Thyroid gland (tissue), 4 donors: ENCODE measurements at regions not wholly inside any gene's neighbourhood (a gene's known extent, or its start where the extent isn't known, plus 50 kb on each side); places are given as distances from the start of the nearest gene placed in this dataset.

Experiments
- POLR2A ChIP-seq, 2 donors: fragments of 450-650 bp; IDR thresholded peaks; one replicate each; pipeline ENCODE4 v1.6.1; 2017; ENCODE audit warnings: antibody characterized with exemption in 2 of 2, mild to moderate bottlenecking in 2 of 2, moderate library complexity in 1 of 2
- TF ChIP-seq, protein P1 (sequence below), 6 experiments: fragments of 200-600 bp in 3 of 6; fragments of 450-650 bp in 3 of 6; sonication (generic) in 3 of 6; IDR thresholded peaks; one replicate each; pipeline ENCODE4 v1.5.1; 2016 to 2019; ENCODE audit warnings: antibody characterized with exemption in 6 of 6, mild to moderate bottlenecking in 2 of 6, inconsistent platforms in 1 of 6, moderate library complexity in 1 of 6

DNA sequence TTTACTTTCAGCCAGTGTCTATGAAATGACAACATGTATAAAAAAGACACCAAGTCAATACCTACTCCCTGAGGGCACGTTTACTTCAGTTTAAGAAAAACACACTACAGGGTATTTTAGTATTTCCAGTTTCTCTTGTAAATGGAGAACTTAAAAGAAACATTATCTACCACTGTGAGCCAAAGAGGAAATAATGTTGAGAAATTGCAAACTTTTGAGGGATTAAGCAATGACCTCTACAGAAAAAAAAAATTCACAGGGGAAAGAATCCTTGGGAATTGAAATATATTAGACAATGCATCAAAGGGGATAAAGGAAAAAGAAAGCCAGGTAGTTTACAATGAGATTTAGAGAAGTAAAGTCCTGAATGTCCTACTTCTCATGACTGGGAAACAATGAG is 126.0 kb downstream of the KCNJ2 start:
- no peak for TF ChIP-seq POLR2A (IDR thresholded peaks at IDR 0.05)
- TF ChIP-seq, protein P1, sequence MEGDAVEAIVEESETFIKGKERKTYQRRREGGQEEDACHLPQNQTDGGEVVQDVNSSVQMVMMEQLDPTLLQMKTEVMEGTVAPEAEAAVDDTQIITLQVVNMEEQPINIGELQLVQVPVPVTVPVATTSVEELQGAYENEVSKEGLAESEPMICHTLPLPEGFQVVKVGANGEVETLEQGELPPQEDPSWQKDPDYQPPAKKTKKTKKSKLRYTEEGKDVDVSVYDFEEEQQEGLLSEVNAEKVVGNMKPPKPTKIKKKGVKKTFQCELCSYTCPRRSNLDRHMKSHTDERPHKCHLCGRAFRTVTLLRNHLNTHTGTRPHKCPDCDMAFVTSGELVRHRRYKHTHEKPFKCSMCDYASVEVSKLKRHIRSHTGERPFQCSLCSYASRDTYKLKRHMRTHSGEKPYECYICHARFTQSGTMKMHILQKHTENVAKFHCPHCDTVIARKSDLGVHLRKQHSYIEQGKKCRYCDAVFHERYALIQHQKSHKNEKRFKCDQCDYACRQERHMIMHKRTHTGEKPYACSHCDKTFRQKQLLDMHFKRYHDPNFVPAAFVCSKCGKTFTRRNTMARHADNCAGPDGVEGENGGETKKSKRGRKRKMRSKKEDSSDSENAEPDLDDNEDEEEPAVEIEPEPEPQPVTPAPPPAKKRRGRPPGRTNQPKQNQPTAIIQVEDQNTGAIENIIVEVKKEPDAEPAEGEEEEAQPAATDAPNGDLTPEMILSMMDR (IDR thresholded peaks at IDR 0.05): no peak
